GM12874 (cell line): ENCODE measurements at regions not wholly inside any gene's neighbourhood (a gene's known extent, or its start where the extent isn't known, plus 50 kb on each side); places are given as distances from the start of the nearest gene placed in this dataset.

Source experiments
- CTCF ChIP-seq: IDR thresholded peaks from 2 replicates; pipeline ENCODE4 v1.5.1; 2011; ENCODE audit warnings: low read depth, mild to moderate bottlenecking, control low read depth, low read length, moderate library complexity; ENCODE audit not compliant: insufficient read depth

GRCh38 chr2:234128606-234129005 is 78.1 kb downstream of the SPP2 start:
- TF ChIP-seq CTCF, result no peak
